GM12878 (cell line): ENCODE measurements at regions not wholly inside any gene's neighbourhood (a gene's known extent, or its start where the extent isn't known, plus 50 kb on each side); places are given as distances from the start of the nearest gene placed in this dataset.

Experiments
- ATAC-seq: fragments of 200-7000 bp; cut with Tn5 transposase; 3 replicates; pipeline ENCODE4 v1.9.1; 2020; ENCODE audit warnings: mild to moderate bottlenecking, moderate library complexity
- BruUV-seq: library from RNA; stranded (reverse); fragments of 400-500 nt; replicated peaks from 2 replicates; lab custom pipeline; 2021; lab: Mats Ljungman, UMichigan
- CTCF ChIA-PET: fragments of 300-600 bp; sonication (Branson Sonifier 250); formaldehyde crosslinking; extraction: SDS; loops from one replicate; lab custom pipeline; 2021; ENCODE audit warnings: inconsistent platforms; lab: Yijun Ruan, JAX
- POLR2A ChIA-PET: fragments of 350-600 bp; formaldehyde crosslinking; extraction: SDS; loops from one replicate; lab custom pipeline; 2021; ENCODE audit warnings: inconsistent platforms; lab: Charles Lee
- RAD21 ChIA-PET: fragments of 300-600 bp; sonication (Branson Sonifier 250); formaldehyde crosslinking; loops from one replicate; lab custom pipeline; 2023; ENCODE audit warnings: antibody characterized with exemption; ENCODE audit not compliant: unreplicated experiment; lab: Charles Lee
- SMC1A ChIA-PET: fragments of 300-600 bp; sonication (Branson Sonifier 250); formaldehyde crosslinking; loops from one replicate; lab custom pipeline; 2023; ENCODE audit not compliant: unreplicated experiment, uncharacterized antibody; lab: Charles Lee
- DNase-seq: peaks from one replicate; pipeline ENCODE4 v3.0.0-alpha.2; 2011; ENCODE audit warnings: low read depth, low spot score
- FAIRE-seq: peaks from 3 replicates; lab custom pipeline; 2011; peaks lifted over from hg19 to GRCh38; lab: Jason Lieb, UNC
- H2AFZ ChIP-seq: 2 replicates; pipeline ENCODE4 v1.6.0; 2011; ENCODE audit warnings: low read depth, low read length, control low read depth; ENCODE audit not compliant: control insufficient read depth
- H3K27ac ChIP-seq: 2 replicates; pipeline ENCODE4 v1.5.1; 2011; ENCODE audit warnings: control low read depth; ENCODE audit not compliant: control insufficient read depth, insufficient read depth
- H3K27me3 ChIP-seq, 2 experiments: replicated peaks in 1 of 2; 2 replicates each; pipeline versions ENCODE4 v1.6.0 to v1.6.1; 2011; ENCODE audit warnings: low read length in 1 of 2; ENCODE audit not compliant: control insufficient read depth in 2 of 2, insufficient read depth in 2 of 2
- H3K36me3 ChIP-seq, 2 experiments: 2 replicates each; pipeline ENCODE4 v1.5.1; 2011; ENCODE audit warnings: low read length in 1 of 2; ENCODE audit not compliant: control insufficient read depth in 2 of 2, insufficient read depth in 2 of 2
- H3K4me1 ChIP-seq: 2 replicates; pipeline ENCODE4 v1.6.1; 2011; ENCODE audit warnings: mild to moderate bottlenecking, low read length, moderate library complexity, mixed read lengths; ENCODE audit not compliant: control insufficient read depth, insufficient read depth
- H3K4me2 ChIP-seq: 2 replicates; pipeline ENCODE4 v1.6.0; 2011; ENCODE audit warnings: control low read depth; ENCODE audit not compliant: control insufficient read depth, insufficient read depth
- H3K4me3 ChIP-seq: fragments of 200-600 bp; sonication (generic); 2 replicates; pipeline ENCODE4 v1.5.1; 2016
- H3K79me2 ChIP-seq: 2 replicates; pipeline ENCODE4 v1.6.0; 2011; ENCODE audit warnings: low read length; ENCODE audit not compliant: control insufficient read depth, insufficient read depth
- H3K9ac ChIP-seq: 2 replicates; pipeline ENCODE4 v1.8.0; 2011; ENCODE audit warnings: low read length, control low read depth, mixed read lengths; ENCODE audit not compliant: control insufficient read depth, insufficient read depth
- H3K9me3 ChIP-seq: replicated peaks from 3 replicates; pipeline ENCODE4 v1.5.1; 2011; ENCODE audit warnings: mild to moderate bottlenecking, low read length; ENCODE audit not compliant: control insufficient read depth, insufficient read depth
- H4K20me1 ChIP-seq: 2 replicates; pipeline ENCODE4 v1.6.0; 2011; ENCODE audit not compliant: control insufficient read depth, insufficient read depth
- ATF7 ChIP-seq: fragments of 450-650 bp; IDR thresholded peaks from 2 replicates; pipeline ENCODE4 v1.6.1; 2016; ENCODE audit warnings: low read depth, mild to moderate bottlenecking
- BCL11A ChIP-seq: IDR thresholded peaks from 2 replicates; pipeline ENCODE4 v1.6.1; 2011; ENCODE audit warnings: low read depth, low read length
- CHD2 ChIP-seq: IDR thresholded peaks from 2 replicates; pipeline ENCODE4 v1.6.1; 2011; ENCODE audit warnings: low read depth, low read length, improper control_type of control experiment, borderline replicate concordance
- CHD4 ChIP-seq: fragments of 200-600 bp; sonication (generic); IDR thresholded peaks from 2 replicates; pipeline ENCODE4 v1.6.1; 2016; ENCODE audit warnings: mild to moderate bottlenecking
- EED ChIP-seq: sonication (generic); IDR thresholded peaks from 2 replicates; pipeline ENCODE4 v1.6.1; 2016; ENCODE audit warnings: antibody characterized with exemption, low read depth
- IRF4 ChIP-seq: IDR thresholded peaks from 2 replicates; pipeline ENCODE4 v1.6.1; 2011; ENCODE audit warnings: low read depth, low read length
- MXI1 ChIP-seq: fragments of 150-350 bp; IDR thresholded peaks from 2 replicates; pipeline ENCODE4 v1.6.1; 2011; ENCODE audit warnings: low read depth, mild to moderate bottlenecking, inconsistent platforms, low read length, improper control_type of control experiment
- MYC ChIP-seq: IDR thresholded peaks from 2 replicates; pipeline ENCODE4 v1.6.1; 2011; ENCODE audit warnings: mild to moderate bottlenecking, low read length, moderate library complexity, inconsistent platforms; ENCODE audit not compliant: insufficient read depth, insufficient replicate concordance, insufficient read length, severe bottlenecking
- NR2F1 ChIP-seq: fragments of 450-650 bp; conservative IDR thresholded peaks from 2 replicates; pipeline ENCODE4 v1.6.1; 2017; ENCODE audit warnings: mild to moderate bottlenecking
- NRF1 ChIP-seq: conservative IDR thresholded peaks from 2 replicates; pipeline ENCODE4 v1.6.1; 2011; ENCODE audit warnings: mild to moderate bottlenecking, low read depth, low read length, improper control_type of control experiment
- RAD21 ChIP-seq: IDR thresholded peaks from 2 replicates; pipeline ENCODE4 v1.6.1; 2011; ENCODE audit warnings: mild to moderate bottlenecking, low read depth, low read length, moderate library complexity; ENCODE audit not compliant: insufficient read depth
- RAD51 ChIP-seq: fragments of 450-650 bp; IDR thresholded peaks from 2 replicates; pipeline ENCODE4 v1.6.1; 2016; ENCODE audit warnings: moderate library complexity, mild to moderate bottlenecking, inconsistent platforms
- RFX5 ChIP-seq: IDR thresholded peaks from 2 replicates; pipeline ENCODE4 v1.6.1; 2011; ENCODE audit warnings: low read depth, low read length, improper control_type of control experiment
- SMAD5 ChIP-seq: IDR thresholded peaks from 2 replicates; pipeline ENCODE4 v1.6.1; 2016; ENCODE audit warnings: antibody characterized with exemption, low read depth
- TCF3 ChIP-seq: IDR thresholded peaks from 2 replicates; pipeline ENCODE4 v1.6.1; 2012; ENCODE audit warnings: low read depth, mild to moderate bottlenecking, low read length, borderline replicate concordance; ENCODE audit not compliant: insufficient read depth
- YY1 ChIP-seq: IDR thresholded peaks from 2 replicates; pipeline ENCODE4 v1.6.1; 2011; ENCODE audit warnings: low read depth, mild to moderate bottlenecking, low read length
- WGBS: methylation state at CpG from one replicate; pipeline ENCODE4 v1.1.6; 2016; ENCODE audit warnings: low lambda C conversion rate; ENCODE audit not compliant: insufficient replicate concordance, insufficient coverage; ENCODE audit errors: missing lambda C conversion rate; 5-methylcytosine and 5-hydroxymethylcytosine counted together
- in situ Hi-C: fragments of 300-500 bp; cut with MboI; formaldehyde crosslinking; loops from 9 replicates; pipeline ENCODE4 v1.14.3; 2018; ENCODE audit warnings: mixed read lengths
- intact Hi-C: fragments of 100-400 bp; cut with micrococcal nuclease; formaldehyde crosslinking; loops from one replicate; pipeline ENCODE4 v1.14.2; 2022; ENCODE audit not compliant: unreplicated experiment
- TF ChIP-seq, protein P1 (sequence below): IDR thresholded peaks from 2 replicates; pipeline ENCODE4 v1.6.1; 2011; ENCODE audit warnings: mild to moderate bottlenecking, low read depth, low read length, moderate library complexity; ENCODE audit not compliant: insufficient replicate concordance

DNA sequence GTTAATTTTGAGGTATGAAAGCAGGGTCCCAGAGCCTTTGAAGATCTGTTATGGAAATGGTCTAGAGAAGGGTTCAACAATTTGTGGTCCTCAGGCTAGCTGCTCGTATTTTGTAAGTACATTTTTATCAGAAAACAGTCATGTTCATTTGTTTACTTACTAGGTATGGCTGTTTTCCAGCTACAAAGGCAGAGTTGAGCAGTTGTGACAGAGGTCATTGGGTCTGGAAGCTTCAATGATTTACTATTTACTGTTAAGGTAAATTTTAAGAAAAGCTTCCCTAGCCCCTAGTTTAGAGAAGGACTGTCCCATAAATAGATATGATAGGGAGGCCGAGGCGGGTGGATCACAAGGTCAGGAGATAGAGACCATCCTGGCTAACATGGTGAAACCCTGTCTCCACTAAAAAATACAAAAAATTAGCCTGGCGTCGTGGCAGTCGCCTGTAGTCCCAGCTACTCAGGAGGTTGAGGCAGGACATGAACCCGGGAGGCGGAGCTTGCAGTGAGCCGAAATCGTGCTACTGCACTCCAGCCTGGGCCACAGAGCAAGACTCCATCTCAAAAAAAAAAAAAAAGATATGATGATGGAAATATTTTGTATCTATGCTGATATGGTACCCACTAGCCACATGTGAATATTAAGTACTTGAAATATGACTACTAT lies 538.4 kb upstream of the CITED2 start:
- ChIA-PET SMC1A (interaction anchor here (0.9 to 6.3 kb wide), 5 partner anchors 8 to 543 kb away, joined by 3 to 39 read pairs (median 4); no protein-coding TSS in a partner anchor), POLR2A (no interaction called here)
- no peaks in the 10 kb centered on the region for H4K20me1 ChIP-seq
- DNase-seq (no peak), ATAC-seq (no peak)
- H3K4me3 ChIP-seq = no peak overlapping the region
- H2AFZ ChIP-seq = no peak overlapping the region
- BruUV-seq = no TSS peak
- H3K4me1 ChIP-seq = no peaks in the 10 kb centered on the region
- 68% methylated on average over 10 of the region's 10 CpGs for WGBS
- intact Hi-C loops = no loop called here
- in situ Hi-C loops = no loop called here
- H3K9me3 ChIP-seq = no peaks in the 10 kb centered on the region; the same call in 2 of the 3 replicates
- no peaks in the 10 kb centered on the region for H3K79me2 ChIP-seq
- H3K27me3 ChIP-seq = no peaks in the 10 kb centered on the region
- H3K4me2 ChIP-seq = no peak overlapping the region
- H3K9ac ChIP-seq = no peak overlapping the region
- H3K27ac ChIP-seq = no peak overlapping the region
- H3K36me3 ChIP-seq = no peaks in the 10 kb centered on the region
- TF ChIP-seq RAD51 = no peak
- TF ChIP-seq NR2F1 = no peak
- TF ChIP-seq MYC = no peak
- no peak for TF ChIP-seq YY1
- no peak for TF ChIP-seq TCF3
- no peak for TF ChIP-seq RAD21
- TF ChIP-seq RFX5 = no peak
- TF ChIP-seq, all 136 proteins: peak for 0
- CTCF ChIA-PET = interaction anchor here (0.6 to 2.3 kb wide), 3 partner anchors 9 to 360 kb away, joined by 3 to 6 read pairs (median 3); no protein-coding TSS in a partner anchor
- RAD21 ChIA-PET = interaction anchor here (1.2 kb wide), 1 partner anchor 9 kb away, joined by 4 read pairs; no protein-coding TSS in a partner anchor
- no peak for FAIRE-seq

DNA sequence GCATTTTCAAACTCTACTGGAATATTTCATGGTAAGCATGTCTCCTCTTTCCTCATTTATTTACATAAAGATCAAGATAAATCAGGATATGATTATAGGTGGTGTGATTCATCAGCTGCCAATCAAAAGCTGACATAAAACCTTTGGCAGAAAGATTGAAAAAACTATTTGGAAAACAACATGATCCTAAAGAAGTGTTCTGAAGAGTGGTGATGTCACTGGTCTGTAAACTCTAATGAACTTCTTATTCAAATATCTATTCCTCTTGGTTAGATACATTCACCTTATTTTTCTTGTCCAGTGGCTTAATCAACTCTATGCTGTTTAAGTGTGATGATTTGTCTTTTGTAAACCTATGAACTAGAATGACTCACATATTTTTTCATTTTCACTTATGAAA lies 535.5 kb upstream of the CITED2 start:
- CTCF ChIA-PET = interaction anchor here (1.4 kb wide), 1 partner anchor 10 kb away, joined by 4 read pairs; no protein-coding TSS in a partner anchor
- H2AFZ ChIP-seq = no peak overlapping the region
- no peak overlapping the region for H3K4me2 ChIP-seq
- RAD21 ChIA-PET = interaction anchor here (1.2 kb wide), 1 partner anchor 27 kb away, joined by 4 read pairs; no protein-coding TSS in a partner anchor
- SMC1A ChIA-PET = interaction anchor here (1.3 to 6.3 kb wide), 4 partner anchors 11 to 33 kb away, joined by 3 to 39 read pairs (median 4); no protein-coding TSS in a partner anchor
- no peak overlapping the region for H3K9ac ChIP-seq
- no peaks in the 10 kb centered on the region for H3K9me3 ChIP-seq
- H3K79me2 ChIP-seq = no peaks in the 10 kb centered on the region
- no peak for FAIRE-seq
- no peaks in the 10 kb centered on the region for H3K27me3 ChIP-seq
- BruUV-seq = no TSS peak
- no peak overlapping the region for H3K27ac ChIP-seq
- intact Hi-C loops (no loop called here), in situ Hi-C loops (no loop called here)
- POLR2A ChIA-PET = no interaction called here
- no peaks in the 10 kb centered on the region for H3K4me1 ChIP-seq
- DNase-seq = no peak
- no peak overlapping the region for H3K4me3 ChIP-seq
- no peaks in the 10 kb centered on the region for H3K36me3 ChIP-seq
- no peak for ATAC-seq
- H4K20me1 ChIP-seq = no peaks in the 10 kb centered on the region
- TF ChIP-seq NRF1 (no peak), EED (no peak), CHD2 (no peak), BCL11A (no peak), IRF4 (no peak), CHD4 (no peak), MXI1 (no peak), SMAD5 (no peak), ATF7 (no peak)
- TF ChIP-seq, protein P1, sequence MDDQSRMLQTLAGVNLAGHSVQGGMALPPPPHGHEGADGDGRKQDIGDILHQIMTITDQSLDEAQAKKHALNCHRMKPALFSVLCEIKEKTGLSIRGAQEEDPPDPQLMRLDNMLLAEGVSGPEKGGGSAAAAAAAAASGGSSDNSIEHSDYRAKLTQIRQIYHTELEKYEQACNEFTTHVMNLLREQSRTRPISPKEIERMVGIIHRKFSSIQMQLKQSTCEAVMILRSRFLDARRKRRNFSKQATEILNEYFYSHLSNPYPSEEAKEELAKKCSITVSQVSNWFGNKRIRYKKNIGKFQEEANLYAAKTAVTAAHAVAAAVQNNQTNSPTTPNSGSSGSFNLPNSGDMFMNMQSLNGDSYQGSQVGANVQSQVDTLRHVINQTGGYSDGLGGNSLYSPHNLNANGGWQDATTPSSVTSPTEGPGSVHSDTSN = no peak
